LNCaP clone FGC (cell line): ENCODE measurements at regions not wholly inside any gene's neighbourhood (a gene's known extent, or its start where the extent isn't known, plus 50 kb on each side); places are given as distances from the start of the nearest gene placed in this dataset.

Experiments used
- DNase-seq: peaks from one replicate; pipeline ENCODE4 v3.0.0-alpha.2; 2011; ENCODE audit warnings: low read depth
- H3K4me3 ChIP-seq: 2 replicates; pipeline ENCODE4 v1.5.1; 2011; ENCODE audit warnings: mild to moderate bottlenecking, low read depth, low read length, control low read depth
- CTCF ChIP-seq: IDR thresholded peaks from 2 replicates; pipeline ENCODE4 v1.5.1; 2012; ENCODE audit warnings: mild to moderate bottlenecking; ENCODE audit not compliant: control insufficient read depth, insufficient read depth; ENCODE audit errors: extremely low read depth

- DNase-seq = no peak
- no peak for TF ChIP-seq CTCF
- no peak overlapping the region for H3K4me3 ChIP-seq
Observed at GRCh38 chr2:102950371-102950946, 188.6 kb downstream of the TMEM182 start.

DNA sequence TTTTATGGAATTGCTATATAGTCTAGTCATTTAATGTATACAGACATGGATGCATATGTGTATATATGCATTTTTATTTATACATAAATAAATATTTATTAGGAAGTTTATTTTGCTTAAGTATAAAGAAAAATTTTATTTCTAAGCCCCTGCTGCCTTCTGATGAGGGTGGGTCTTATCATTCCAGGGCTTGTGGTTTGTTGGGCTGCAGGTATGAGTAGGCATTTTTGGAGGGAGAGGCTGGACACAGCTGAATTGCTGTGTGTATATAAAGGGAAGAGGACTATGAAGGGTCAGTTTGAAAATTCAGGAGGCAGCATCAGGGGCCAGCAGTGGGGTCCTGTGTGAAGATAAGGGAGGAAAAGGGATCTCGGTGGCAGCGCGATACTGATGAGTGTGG lies 189.4 kb downstream of the TMEM182 start:
- DNase-seq = no peak
- H3K4me3 ChIP-seq = no peak overlapping the region
- TF ChIP-seq CTCF = no peak

DNA sequence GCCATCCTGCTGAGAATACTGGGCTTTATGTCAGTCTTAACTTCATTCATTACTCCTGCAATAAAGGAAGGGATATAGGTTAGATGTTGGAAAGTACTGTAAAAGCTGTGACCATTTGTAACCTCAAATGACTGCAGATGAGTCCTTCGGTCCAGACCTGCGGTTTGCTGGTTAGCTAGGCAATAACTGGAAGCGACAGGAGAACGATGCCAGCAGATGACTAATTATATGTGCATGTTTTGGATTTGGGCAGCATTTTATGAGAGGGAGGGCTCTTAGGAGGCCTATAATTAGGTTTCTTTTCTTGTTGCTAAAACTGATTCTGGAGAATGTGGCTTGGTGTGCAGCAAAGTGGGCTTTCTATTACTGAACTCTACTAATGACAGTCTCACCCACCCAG lies 205.6 kb downstream of the TMEM182 start:
- TF ChIP-seq CTCF = no peak
- no peak overlapping the region for H3K4me3 ChIP-seq
- no peak for DNase-seq

GRCh38 chr2:102968375-102968774 lies 206.5 kb downstream of the TMEM182 start:
- no peak for TF ChIP-seq CTCF
- H3K4me3 ChIP-seq = no peak overlapping the region
- DNase-seq = no peak

DNA sequence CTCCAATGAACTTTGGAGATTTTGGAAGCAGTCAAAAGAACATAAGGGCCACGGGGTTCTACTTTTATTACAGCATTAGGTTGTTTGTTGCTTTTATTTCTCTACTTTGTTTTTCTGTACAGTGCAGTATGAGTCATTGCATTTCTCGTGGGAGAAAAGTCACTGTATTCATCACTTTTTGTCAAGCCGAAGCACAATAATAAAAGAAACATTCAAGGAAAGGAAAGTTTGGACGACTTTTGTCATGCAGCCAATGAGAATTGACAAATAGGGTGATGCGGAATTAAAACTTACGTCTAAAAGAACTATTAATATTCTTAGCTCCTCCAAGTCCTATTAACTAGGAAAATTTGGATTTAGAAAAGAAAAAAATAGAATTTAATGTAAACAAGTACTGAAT lies 209.9 kb downstream of the TMEM182 start:
- no peak overlapping the region for H3K4me3 ChIP-seq
- no peak for DNase-seq
- TF ChIP-seq CTCF = no peak

- DNase-seq = peak; percentile 10
- H3K4me3 ChIP-seq = no peak overlapping the region
- TF ChIP-seq CTCF = peak; percentile 91
Observed at GRCh38 chr2:102975996-102976975, 214.5 kb downstream of the TMEM182 start.
